GM19455 (cell line): ENCODE measurements at regions not wholly inside any gene's neighbourhood (a gene's known extent, or its start where the extent isn't known, plus 50 kb on each side); places are given as distances from the start of the nearest gene placed in this dataset.

Experiments
- ATAC-seq: cut with Tn5 transposase; IDR thresholded peaks from one replicate; pipeline ENCODE4 v1.9.1; 2021; ENCODE audit not compliant: unreplicated experiment

- no peak for ATAC-seq
Observed at GRCh38 chr1:168867941-168868634, 139.1 kb upstream of the DPT start.

DNA sequence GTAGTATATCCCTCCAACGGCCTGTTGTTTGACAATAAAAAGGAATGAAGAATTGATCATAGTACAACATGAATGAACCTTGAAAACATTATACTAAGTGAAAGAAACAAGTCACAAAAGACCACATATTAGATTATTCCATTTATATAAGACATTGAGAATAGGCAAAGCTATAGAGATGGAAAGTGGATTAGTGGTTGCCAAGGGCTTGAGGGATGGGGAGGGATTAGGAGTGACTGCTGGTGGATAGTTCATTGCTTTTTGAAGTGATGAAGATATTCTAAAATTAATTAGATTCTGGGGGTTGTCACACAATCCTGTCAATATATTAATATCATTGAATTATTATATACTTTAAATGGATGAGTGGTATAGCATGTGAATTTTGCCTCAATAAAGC lies 142.5 kb upstream of the DPT start:
- ATAC-seq, result no peak

DNA sequence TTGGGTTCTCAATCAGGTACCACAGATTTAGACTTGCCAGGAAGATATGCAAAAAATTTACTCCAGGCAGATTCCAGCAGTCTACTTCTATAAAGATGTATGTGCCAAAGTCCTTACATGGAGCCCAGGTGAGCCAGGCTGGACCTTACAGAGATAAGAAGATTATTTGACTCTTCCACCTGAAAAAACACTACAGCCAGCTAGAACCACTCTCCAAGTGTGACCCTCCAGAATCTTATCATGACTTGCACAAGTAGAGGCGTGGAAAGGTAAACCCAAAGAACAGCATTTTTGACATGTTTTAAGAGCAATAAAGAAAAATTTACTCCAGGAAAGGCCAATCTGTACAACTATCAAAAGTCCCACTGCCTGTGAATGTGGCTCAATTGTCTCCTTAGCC lies 146.8 kb upstream of the DPT start:
- ATAC-seq, result no peak

DNA sequence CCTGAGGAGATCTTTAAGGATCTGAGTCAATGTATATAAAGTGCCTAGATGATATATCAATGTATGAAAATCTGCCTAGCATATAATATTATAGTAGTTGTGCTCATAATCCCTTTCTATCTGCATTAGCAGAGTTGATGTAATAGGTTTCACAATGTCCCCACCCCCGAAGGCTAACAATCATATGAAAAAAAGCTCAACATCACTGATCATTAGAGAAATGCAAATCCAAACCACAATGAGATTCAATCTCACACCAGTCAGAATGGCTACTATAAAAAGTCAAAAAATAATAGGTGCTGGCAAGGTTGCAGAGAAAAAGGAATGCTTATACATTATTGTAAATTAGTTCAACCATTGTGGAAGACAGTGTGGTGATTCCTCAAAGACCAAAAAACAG lies 147.8 kb upstream of the DPT start:
- ATAC-seq, result no peak

- no peak for ATAC-seq
Observed at GRCh38 chr1:168879896-168880734, 151.1 kb upstream of the DPT start.

- no peak for ATAC-seq
Observed at GRCh38 chr1:168881656-168882260, 152.8 kb upstream of the DPT start.

GRCh38 chr1:168887381-168887780 lies 158.4 kb upstream of the DPT start:
- ATAC-seq, result no peak

DNA sequence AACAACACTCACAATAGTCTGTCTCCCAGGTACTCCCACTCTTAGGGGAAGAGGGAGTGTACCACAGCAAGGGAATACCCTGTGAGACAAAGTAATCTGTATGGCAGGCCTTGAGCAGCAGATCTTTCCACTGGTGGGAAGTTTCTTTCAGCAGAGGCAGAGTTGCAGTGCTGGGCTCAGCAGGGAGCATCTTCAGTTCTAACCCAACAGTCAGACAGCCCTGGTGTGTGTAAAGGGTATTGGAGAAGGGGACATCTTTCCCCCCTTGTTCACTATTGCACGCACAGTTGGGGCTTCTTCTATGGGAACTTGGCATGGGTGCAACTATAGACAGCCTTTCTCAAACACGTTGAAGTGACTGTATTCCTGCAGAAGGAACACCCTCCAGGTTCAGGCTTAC lies 159.4 kb upstream of the DPT start:
- ATAC-seq, result no peak

DNA sequence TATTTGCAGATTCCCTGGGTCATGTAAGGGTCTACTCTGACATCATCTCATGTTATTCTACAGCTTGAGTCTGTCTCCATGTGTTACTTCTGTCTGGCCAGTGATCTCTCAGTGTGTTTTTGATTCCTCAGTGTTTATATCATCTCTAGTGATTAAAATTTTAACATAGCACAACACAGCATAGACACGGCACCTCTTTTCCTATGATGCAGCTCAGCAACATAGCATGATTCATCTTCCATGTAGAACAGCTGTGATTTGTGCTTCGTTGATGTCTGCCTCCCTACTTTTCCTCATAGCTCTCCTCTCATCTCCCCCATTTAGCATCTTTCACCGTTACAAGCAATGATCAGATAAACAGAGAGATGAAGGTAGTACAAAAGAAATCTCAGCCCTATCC lies 163.9 kb upstream of the DPT start:
- no peak for ATAC-seq

GRCh38 chr1:168893359-168893801 lies 164.4 kb upstream of the DPT start:
- ATAC-seq, result no peak

DNA sequence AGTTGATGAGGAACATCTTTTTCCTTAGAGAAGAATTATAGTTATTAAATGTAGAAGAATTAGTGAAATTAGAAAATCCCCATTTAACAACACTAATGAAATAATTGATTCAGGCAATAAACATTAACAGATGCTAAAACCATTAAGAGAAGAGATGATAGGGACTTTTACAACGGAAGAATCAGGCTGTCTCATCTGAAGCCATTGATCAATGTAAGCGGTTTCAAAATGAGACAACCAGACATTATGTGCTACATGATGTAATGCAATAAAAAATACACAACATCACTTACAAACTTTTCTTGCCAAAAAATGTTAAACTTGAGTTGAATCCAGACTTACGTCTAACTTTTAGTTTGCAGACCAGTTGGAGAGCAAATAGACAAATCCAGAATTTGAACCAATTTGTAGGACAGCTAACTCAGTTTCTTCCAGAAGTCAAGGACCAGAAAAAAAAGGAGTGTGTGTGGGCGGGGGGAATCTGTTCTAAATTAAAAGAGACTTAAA lies 165.4 kb upstream of the DPT start:
- ATAC-seq, result no peak

DNA sequence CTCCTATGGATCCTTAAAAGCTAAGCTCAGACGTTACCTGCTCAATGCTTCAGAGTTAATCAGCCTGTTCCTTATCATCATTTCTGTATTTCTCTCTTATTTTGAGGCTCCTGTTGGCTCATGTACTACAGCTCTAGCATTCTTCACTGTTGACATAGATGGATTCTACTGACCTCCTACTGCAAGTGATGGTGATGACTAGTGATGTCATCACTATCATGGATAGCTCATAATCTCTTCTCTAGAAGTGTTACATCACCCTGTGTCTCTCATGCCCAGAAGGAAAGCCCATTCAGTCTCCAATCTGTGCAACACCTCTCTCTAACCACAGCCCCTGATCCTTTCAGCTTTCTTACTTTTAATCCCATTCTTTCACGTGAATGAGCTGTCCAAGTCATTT lies 168.2 kb upstream of the DPT start:
- no peak for ATAC-seq

DNA sequence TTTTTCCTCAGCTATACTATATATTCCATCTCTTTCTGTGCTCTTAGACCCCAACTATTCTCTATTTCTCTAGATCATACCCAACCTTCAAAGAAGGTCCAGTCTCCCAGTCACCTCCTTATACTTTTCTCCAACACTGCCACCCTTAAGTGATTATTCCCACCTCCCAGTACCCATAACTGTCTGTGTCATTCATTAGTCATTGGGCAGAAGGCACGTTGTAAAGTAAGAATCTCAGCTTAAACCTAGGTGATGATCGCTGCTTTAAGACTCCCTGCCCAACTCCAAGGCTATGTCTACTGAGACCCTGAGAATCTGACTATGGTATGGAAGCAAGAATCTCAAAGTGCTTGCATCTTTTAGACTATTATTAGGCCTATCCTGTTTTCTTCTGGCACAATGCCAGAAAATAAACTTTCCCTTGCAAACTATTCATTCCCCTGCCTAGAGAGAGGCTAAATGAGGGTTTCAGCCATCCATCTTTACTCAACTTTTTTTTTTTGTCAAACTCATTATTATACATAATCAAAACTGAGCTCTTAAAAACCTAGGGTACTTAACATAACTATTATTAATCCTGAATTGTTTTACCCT lies 174.3 kb upstream of the DPT start:
- no peak for ATAC-seq

GRCh38 chr1:168905633-168906032 lies 176.6 kb upstream of the DPT start:
- no peak for ATAC-seq

- ATAC-seq, result no peak
Observed at GRCh38 chr1:168906367-168906766, 177.4 kb upstream of the DPT start.

- no peak for ATAC-seq
Observed at GRCh38 chr1:168907053-168907452, 178.0 kb upstream of the DPT start.

DNA sequence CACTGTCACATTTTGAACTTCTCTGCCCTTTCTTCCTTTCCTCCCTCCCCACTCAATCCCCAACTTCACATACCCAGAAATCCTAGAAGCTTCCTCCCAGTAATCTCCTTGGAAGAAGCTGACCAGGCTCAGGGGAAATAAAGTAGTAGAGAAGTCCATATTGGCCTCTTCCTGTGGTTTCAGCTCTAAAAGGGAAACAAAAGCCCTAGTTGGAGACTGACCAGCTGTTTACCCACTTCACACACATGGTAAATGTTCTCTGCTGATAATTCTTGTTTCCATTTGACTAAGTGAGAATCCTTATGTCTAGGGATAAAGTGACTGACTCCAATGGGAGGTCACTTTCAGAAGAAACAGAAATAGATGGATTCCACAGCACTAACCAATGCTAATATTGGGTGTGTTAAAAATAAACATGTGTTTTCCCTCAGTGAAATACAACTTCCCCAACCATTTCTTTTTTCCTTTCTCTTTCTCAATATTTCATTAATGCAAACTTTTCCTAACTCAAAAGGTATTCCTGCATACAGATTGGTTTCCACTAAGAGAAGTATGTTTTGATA lies 178.9 kb upstream of the DPT start:
- ATAC-seq, result no peak

GRCh38 chr1:168910403-168910802 lies 181.4 kb upstream of the DPT start:
- no peak for ATAC-seq

DNA sequence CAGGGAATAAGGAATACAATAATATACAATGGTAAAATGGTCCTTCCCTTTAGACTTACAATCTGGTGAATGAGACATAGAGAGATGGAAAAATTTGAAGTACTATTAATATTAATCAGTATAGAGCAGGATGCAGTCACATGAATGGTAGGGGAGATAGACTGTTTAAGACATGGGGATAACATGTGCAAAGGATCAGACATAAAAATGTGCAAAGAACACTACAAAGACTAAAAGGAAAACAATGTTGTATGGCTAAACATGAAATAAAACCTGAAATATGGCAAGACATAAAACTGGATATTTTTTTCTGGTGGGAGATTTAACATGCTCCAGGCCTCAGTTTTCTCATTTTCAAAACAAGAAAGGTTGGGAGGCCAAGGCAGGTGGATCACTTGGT lies 182.4 kb upstream of the DPT start:
- no peak for ATAC-seq

GRCh38 chr1:168913711-168914463 lies 184.9 kb upstream of the DPT start:
- ATAC-seq, result no peak
